OCI-LY3 (cell line): ENCODE measurements at regions not wholly inside any gene's neighbourhood (a gene's known extent, or its start where the extent isn't known, plus 50 kb on each side); places are given as distances from the start of the nearest gene placed in this dataset.

Experiments
- CTCF ChIP-seq: fragments of 200-600, 300-600 bp; sonication (generic); IDR thresholded peaks from 2 replicates; pipeline ENCODE4 v1.5.1; 2014; ENCODE audit warnings: antibody characterized with exemption, low read length, low read depth
- EZH2phosphoT487 ChIP-seq: fragments of 200-600 bp; shearing (Covaris generic); IDR thresholded peaks from 2 replicates; pipeline ENCODE4 v1.6.1; 2018; ENCODE audit warnings: antibody characterized with exemption, mixed run types, low read depth

- TF ChIP-seq CTCF, result no peak
- TF ChIP-seq EZH2phosphoT487, result no peak
Measured at GRCh38 chr13:87287721-87288120, 383.4 kb upstream of the SLITRK5 start.
